Fibroblast of mammary gland (primary cell): ENCODE measurements at regions not wholly inside any gene's neighbourhood (a gene's known extent, or its start where the extent isn't known, plus 50 kb on each side); places are given as distances from the start of the nearest gene placed in this dataset.
A peak's percentile ranks its signal among the peaks of the same experiment; 100 is the strongest.

Experiments
- DNase-seq: peaks from one replicate; pipeline ENCODE4 v3.0.0-alpha.2; 2010; ENCODE audit warnings: low read depth
- H3K4me3 ChIP-seq: 2 replicates; pipeline ENCODE4 v1.5.1; 2011; ENCODE audit warnings: low read depth, mild to moderate bottlenecking, low read length, moderate library complexity; ENCODE audit not compliant: control insufficient read depth
- TF ChIP-seq, protein P1 (sequence below): conservative IDR thresholded peaks from 2 replicates; pipeline ENCODE4 v1.5.1; 2011; ENCODE audit warnings: low read depth, low read length, inconsistent platforms; ENCODE audit not compliant: control insufficient read depth, insufficient read depth

DNA sequence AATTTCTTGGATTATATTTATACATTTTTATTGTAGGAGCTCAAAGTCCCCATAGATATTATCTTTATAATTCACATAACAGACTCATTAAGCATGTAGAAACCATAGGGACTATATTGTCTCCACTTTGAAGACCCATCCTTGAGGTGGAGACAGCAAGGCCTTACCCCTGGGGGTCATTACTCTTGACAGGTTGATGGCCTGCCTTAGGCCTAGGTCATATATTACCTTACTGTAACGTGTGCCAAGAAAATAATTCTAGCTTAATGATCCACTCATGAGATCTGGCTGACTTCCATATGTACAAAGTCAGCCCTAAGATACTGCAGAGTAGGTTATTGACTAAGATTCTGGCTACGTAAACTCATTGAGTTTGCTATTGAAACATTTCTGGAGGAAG is 65.4 kb upstream of the GLS start:
- H3K4me3 ChIP-seq = no peak overlapping the region
- no peak for DNase-seq
- TF ChIP-seq, protein P1, sequence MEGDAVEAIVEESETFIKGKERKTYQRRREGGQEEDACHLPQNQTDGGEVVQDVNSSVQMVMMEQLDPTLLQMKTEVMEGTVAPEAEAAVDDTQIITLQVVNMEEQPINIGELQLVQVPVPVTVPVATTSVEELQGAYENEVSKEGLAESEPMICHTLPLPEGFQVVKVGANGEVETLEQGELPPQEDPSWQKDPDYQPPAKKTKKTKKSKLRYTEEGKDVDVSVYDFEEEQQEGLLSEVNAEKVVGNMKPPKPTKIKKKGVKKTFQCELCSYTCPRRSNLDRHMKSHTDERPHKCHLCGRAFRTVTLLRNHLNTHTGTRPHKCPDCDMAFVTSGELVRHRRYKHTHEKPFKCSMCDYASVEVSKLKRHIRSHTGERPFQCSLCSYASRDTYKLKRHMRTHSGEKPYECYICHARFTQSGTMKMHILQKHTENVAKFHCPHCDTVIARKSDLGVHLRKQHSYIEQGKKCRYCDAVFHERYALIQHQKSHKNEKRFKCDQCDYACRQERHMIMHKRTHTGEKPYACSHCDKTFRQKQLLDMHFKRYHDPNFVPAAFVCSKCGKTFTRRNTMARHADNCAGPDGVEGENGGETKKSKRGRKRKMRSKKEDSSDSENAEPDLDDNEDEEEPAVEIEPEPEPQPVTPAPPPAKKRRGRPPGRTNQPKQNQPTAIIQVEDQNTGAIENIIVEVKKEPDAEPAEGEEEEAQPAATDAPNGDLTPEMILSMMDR = no peak

DNA sequence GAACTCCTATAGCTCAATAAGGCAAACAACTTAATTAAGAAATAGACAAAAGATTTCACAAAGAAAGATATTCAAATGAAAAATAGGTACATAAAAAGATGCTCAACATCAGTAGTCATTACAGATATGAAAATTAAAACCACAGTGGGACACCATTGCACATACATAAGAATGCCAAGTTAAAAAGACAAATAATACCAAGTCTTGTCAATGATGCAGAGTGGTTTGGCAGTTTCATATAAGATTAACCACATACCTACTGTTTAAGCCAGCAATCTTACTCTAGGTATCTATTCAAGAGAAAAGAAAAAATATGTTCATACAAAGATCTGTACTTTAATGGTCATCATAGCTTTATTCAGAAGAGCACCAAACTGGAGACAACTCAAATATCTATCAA is 63.5 kb upstream of the GLS start:
- no peak for DNase-seq
- TF ChIP-seq, protein P1 = no peak
- H3K4me3 ChIP-seq = no peak overlapping the region

DNA sequence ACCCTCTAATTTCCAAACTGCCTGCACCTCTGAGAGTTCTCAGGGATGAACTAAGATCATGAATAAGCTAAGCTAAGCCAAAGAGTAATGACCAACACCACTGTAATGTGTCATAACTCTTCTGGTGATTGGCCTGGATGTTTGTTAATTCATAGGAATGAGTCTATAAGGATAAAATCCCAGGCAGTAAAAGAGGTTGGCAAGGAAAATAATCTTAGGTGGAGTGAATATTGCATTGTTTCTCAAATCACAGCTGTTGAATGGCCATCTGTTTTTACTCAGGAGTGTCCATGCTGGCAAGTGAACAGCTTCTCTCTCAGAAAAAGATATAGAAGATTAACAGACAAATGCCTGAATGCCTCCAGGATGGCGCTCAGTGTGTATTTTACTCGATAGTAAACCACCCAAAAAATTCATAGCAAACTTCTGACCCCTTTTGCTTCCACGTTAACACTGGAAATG is 60.8 kb upstream of the GLS start:
- H3K4me3 ChIP-seq = no peak overlapping the region
- DNase-seq = peak; percentile 93
- TF ChIP-seq, protein P1 = no peak

DNA sequence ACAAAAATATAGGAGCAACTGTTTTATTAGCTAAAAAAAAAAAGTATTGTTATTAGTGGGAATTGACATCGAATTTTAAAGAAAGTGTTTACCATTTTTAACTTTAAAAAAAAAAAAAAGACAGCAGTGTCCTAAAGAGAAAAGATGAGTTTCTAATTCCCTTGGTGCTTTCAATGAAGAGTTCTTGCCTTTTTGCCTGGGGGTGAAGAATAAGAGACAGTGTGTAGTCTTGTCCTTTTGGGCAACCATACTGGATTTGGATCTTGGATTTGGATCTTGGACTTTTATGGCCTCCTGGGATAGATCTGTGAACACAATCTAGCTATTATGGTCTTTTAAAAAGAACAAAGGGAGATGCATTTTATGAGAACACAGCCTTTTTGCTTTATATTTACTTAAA is 60.2 kb upstream of the GLS start:
- TF ChIP-seq, protein P1 = no peak
- no peak overlapping the region for H3K4me3 ChIP-seq
- no peak for DNase-seq

DNA sequence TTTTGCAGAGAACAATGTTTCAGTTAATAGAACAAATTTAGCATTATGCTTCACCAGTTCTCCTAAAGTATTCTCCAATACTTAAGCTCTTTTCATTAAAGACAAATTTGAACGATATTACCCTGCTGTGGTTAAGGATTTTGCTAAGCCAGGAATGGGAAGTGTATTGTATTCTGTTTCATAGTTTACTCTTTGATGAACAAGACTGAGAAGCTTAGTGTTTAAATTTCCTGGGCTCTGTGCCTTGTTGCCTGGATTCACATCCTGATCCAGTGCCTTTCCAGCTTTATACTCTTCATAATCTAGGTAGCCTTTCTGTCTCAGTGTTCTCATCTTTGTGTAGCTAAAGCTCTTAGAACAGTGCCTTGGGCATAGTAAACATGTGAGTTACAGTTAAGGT is 58.6 kb upstream of the GLS start:
- DNase-seq = no peak
- TF ChIP-seq, protein P1 = no peak
- H3K4me3 ChIP-seq = no peak overlapping the region

DNA sequence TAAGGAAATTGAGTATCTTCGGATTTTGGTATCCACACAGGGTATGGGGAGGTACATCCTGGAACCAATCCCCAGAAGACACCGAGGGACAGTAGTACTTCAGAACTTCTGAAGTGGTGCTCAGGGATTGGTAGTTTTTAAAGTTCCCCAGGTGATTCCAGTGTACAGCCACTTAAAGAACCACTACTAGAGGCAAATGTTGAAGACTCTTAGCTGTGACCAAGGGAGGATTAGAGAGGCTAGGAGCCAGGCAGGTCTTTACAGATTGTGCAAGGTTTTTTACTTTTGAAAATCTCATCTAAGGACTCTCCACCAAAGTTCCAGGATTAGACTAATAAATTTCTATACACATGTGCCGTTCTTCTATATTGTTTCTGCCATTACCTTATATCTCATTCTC is 52.9 kb upstream of the GLS start:
- DNase-seq = no peak
- no peak overlapping the region for H3K4me3 ChIP-seq
- TF ChIP-seq, protein P1 = no peak

DNA sequence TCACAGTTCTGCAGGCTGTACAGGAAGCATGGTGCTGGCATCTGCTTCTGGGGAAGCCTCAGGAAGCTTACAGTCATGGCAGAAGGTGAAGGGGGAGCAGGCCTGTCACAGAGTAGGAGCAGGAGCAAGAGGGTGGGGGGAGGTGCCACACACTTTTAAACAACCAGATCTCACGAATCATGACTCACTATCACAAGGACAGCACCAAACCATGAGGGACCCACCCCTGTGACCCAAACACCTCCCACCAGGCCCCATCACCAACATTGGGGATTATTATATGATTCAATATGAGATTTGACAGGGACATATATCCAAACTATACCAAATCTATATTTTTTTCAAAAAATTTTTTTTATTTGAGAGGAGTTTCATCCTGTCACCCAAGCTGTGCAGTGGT is 51.0 kb upstream of the GLS start:
- no peak overlapping the region for H3K4me3 ChIP-seq
- TF ChIP-seq, protein P1 = no peak
- no peak for DNase-seq
